Suprapubic skin (tissue), 4 donors: ENCODE measurements at regions not wholly inside any gene's neighbourhood (a gene's known extent, or its start where the extent isn't known, plus 50 kb on each side); places are given as distances from the start of the nearest gene placed in this dataset.

Experiments used
- DNase-seq, 2 donors: peaks; one replicate each; pipeline ENCODE4 v3.0.0-alpha.2; 2019; ENCODE audit warnings: low spot score in 2 of 2
- H3K27ac ChIP-seq: fragments of 200-600 bp; sonication (generic); one replicate; pipeline ENCODE4 v1.5.1; 2019
- H3K27me3 ChIP-seq: fragments of 200-600 bp; sonication (generic); one replicate; pipeline ENCODE4 v1.5.1; 2019
- H3K36me3 ChIP-seq: fragments of 200-600 bp; sonication (generic); one replicate; pipeline ENCODE4 v1.5.1; 2019
- H3K4me1 ChIP-seq: fragments of 200-600 bp; sonication (generic); one replicate; pipeline ENCODE4 v1.5.1; 2019
- H3K4me3 ChIP-seq: fragments of 200-600 bp; sonication (generic); one replicate; pipeline ENCODE4 v1.5.1; 2019; ENCODE audit warnings: mild to moderate bottlenecking
- H3K9me3 ChIP-seq: fragments of 200-600 bp; sonication (generic); one replicate; pipeline ENCODE4 v1.5.1; 2019
- CTCF ChIP-seq, 2 donors: fragments of 200-600 bp in 1 of 2; fragments of 450-650 bp in 1 of 2; sonication (generic) in 1 of 2; IDR thresholded peaks; one replicate each; pipeline ENCODE4 v1.5.1; 2016 to 2019; ENCODE audit warnings: antibody characterized with exemption in 2 of 2, mild to moderate bottlenecking in 1 of 2, moderate library complexity in 1 of 2
- EP300 ChIP-seq: sonication (generic); formaldehyde crosslinking; IDR thresholded peaks from one replicate; pipeline ENCODE4 v1.6.1; 2017; ENCODE audit warnings: antibody characterized with exemption
- POLR2A ChIP-seq, 2 donors: fragments of 450-650 bp; IDR thresholded peaks; one replicate each; pipeline ENCODE4 v1.6.1; 2017; ENCODE audit warnings: antibody characterized with exemption in 2 of 2, mild to moderate bottlenecking in 2 of 2, moderate library complexity in 2 of 2
- POLR2AphosphoS5 ChIP-seq, 3 donors: sonication (generic); formaldehyde crosslinking; IDR thresholded peaks; one replicate each; pipeline ENCODE4 v1.6.1; 2017; ENCODE audit warnings: antibody characterized with exemption in 3 of 3
- WGBS: methylation state at CpG from one replicate; pipeline ENCODE4 v1.1.5; 2018; 5-methylcytosine and 5-hydroxymethylcytosine counted together

- 66% methylated on average over 6 of the region's 6 CpGs for WGBS
- H3K4me1 ChIP-seq = no peaks in the 10 kb centered on the region
Observed at GRCh38 chr4:157808796-157809383, 363.9 kb downstream of the GASK1B start.

GRCh38 chr4:157806184-157806583 lies 366.6 kb downstream of the GASK1B start:
- 76% methylated on average over 2 of the region's 2 CpGs for WGBS
- H3K4me1 ChIP-seq = no peaks in the 10 kb centered on the region
- H3K27ac ChIP-seq = no peak overlapping the region
- no peaks in the 10 kb centered on the region for H3K36me3 ChIP-seq
- TF ChIP-seq CTCF (IDR thresholded peaks at IDR 0.05) (no peak), EP300 (no peak), POLR2AphosphoS5 (IDR thresholded peaks at IDR 0.05) (no peak), POLR2A (IDR thresholded peaks at IDR 0.05) (no peak)
- H3K27me3 ChIP-seq = no peaks in the 10 kb centered on the region
- no peak for DNase-seq
- no peak overlapping the region for H3K4me3 ChIP-seq
- H3K9me3 ChIP-seq = no peaks in the 10 kb centered on the region

More at GRCh38 chr4:157808796-157809383, 363.9 kb downstream of the GASK1B start:
- Histone ChIP-seq H3K27ac (no peak overlapping the region), H3K36me3 (no peaks in the 10 kb centered on the region), H3K9me3 (peaks cover 7% of the 10 kb centered on the region), H3K4me3 (no peak overlapping the region), H3K27me3 (no peaks in the 10 kb centered on the region)
- no peak for DNase-seq
- TF ChIP-seq POLR2AphosphoS5 (IDR thresholded peaks at IDR 0.05) (no peak), CTCF (IDR thresholded peaks at IDR 0.05) (no peak), POLR2A (IDR thresholded peaks at IDR 0.05) (no peak), EP300 (no peak)

- Histone ChIP-seq H3K4me3 (no peak overlapping the region), H3K9me3 (no peaks in the 10 kb centered on the region), H3K27me3 (no peaks in the 10 kb centered on the region), H3K27ac (no peak overlapping the region), H3K36me3 (no peaks in the 10 kb centered on the region), H3K4me1 (no peaks in the 10 kb centered on the region)
- TF ChIP-seq POLR2AphosphoS5 (IDR thresholded peaks at IDR 0.05) (no peak), CTCF (IDR thresholded peaks at IDR 0.05) (no peak), POLR2A (IDR thresholded peaks at IDR 0.05) (no peak), EP300 (no peak)
- DNase-seq = no peak
Observed at GRCh38 chr4:157804986-157805385, 367.8 kb downstream of the GASK1B start.

- no peaks in the 10 kb centered on the region for H3K36me3 ChIP-seq
- no peaks in the 10 kb centered on the region for H3K27me3 ChIP-seq
- no peaks in the 10 kb centered on the region for H3K9me3 ChIP-seq
- no peak for DNase-seq
- no peaks in the 10 kb centered on the region for H3K4me1 ChIP-seq
- H3K4me3 ChIP-seq = no peak overlapping the region
- no peak for TF ChIP-seq POLR2A (IDR thresholded peaks at IDR 0.05)
- TF ChIP-seq CTCF (IDR thresholded peaks at IDR 0.05) = no peak
- TF ChIP-seq EP300 = no peak
- TF ChIP-seq POLR2AphosphoS5 (IDR thresholded peaks at IDR 0.05) = no peak
- no peak overlapping the region for H3K27ac ChIP-seq
- 35% methylated on average over 1 of the region's 1 CpG for WGBS
Observed at GRCh38 chr4:157803845-157804521, 368.8 kb downstream of the GASK1B start.

- no peaks in the 10 kb centered on the region for H3K27me3 ChIP-seq
- no peak overlapping the region for H3K4me3 ChIP-seq
- no peaks in the 10 kb centered on the region for H3K9me3 ChIP-seq
- no peak for DNase-seq
- no peaks in the 10 kb centered on the region for H3K4me1 ChIP-seq
- TF ChIP-seq POLR2A (IDR thresholded peaks at IDR 0.05) (no peak), CTCF (IDR thresholded peaks at IDR 0.05) (no peak), POLR2AphosphoS5 (IDR thresholded peaks at IDR 0.05) (no peak), EP300 (no peak)
- no peaks in the 10 kb centered on the region for H3K36me3 ChIP-seq
- WGBS = 41% methylated on average over 3 of the region's 3 CpGs
- H3K27ac ChIP-seq = no peak overlapping the region
Observed at GRCh38 chr4:157803421-157803820, 369.4 kb downstream of the GASK1B start.
